SKM-1 treated with dmso at 0.1 percent for 144 hours (cell line): ENCODE measurements at regions not wholly inside any gene's neighbourhood (a gene's known extent, or its start where the extent isn't known, plus 50 kb on each side); places are given as distances from the start of the nearest gene placed in this dataset.

Source experiments
- DNase-seq: peaks from one replicate; lab custom pipeline; 2025; ENCODE audit not compliant: unreplicated experiment; lab: John Stamatoyannopoulos, UW

DNA sequence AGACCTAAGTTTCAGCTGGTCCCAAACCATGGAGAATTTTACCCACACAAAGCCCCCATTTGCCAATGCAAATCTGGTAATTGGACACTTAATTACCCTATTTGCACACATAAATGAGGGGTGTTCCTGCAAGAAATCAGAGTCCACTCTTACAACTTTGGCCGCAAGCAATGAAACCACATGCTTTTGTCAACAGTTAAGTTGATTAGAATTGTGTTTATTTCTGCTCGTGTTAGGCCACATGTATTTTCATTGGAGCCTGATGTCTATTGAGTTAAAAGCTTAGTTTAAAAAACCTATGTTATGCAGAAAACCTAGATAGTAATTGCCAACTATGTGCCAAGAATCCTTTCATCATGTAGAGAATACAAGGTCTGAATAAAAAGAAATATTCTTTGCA is 153.8 kb upstream of the CMC1 start:
- DNase-seq, result no peak

DNA sequence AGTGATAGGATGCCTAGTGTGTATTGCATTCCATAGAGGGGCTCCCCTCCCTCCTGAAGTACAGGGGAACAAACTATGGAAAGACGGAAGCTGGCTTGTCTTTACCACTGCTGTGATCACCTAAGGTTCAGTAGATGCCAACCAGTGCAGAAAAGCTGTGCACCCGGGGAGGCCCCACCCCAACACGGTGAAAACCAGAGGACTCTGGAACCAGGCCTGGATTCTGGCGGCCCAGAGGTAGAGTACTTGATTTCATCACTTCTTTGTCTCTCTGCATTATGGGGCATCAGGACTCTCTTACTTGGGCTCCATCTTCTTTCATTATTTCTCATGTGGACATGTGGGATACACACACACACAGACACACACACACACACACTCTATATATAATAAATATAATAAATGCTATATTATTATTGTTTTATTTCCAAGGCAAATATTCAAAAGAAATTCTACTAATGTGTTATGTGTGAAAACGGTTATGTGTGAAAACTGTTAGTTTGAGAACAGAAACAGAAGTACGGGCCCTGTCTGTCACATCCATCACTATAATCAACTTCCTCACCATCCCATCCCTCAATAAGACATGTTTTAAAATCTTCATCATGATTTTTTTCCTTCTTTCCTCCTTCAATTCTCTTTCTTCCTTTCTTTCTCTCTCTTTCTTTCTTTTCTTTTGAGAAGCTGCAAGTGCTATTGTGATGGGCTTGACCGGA is 152.4 kb upstream of the CMC1 start:
- DNase-seq, result no peak

DNA sequence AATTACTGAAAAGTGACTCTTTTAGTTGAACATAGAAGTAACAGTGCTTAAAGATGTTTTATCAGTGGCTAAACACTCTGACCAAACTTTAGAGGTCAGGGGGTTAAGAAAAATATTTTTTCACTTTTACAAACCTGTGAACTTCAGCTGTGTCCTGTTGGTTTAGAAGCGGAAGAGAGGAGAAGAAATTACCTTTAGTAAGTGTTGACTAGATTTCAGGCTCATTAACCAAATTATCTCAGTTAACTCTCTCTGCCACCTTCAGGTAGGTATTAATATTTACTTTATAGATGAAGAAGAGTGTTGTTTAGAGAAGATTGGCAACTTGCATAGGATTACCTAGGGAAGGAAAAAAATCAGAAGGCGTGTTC is 151.9 kb upstream of the CMC1 start:
- no peak for DNase-seq

DNA sequence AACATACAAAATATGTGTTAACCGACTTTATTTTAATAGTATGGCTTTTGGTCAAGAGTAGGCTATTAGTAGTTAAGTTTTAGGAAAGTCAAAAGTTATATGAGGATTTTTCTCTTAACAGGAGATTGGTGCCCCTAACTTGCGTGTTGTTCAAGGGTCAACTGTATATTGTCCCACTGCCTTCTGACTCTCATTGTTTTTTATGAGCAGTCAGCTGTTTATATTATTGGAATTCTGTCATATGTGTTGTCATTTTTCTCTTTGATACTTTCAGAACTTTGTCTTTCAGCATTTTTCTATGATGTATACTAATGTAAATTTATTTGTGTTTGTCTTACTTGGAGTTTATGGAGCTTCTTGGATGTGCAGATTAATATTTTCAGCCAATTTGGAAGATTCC is 142.1 kb upstream of the CMC1 start:
- no peak for DNase-seq

DNA sequence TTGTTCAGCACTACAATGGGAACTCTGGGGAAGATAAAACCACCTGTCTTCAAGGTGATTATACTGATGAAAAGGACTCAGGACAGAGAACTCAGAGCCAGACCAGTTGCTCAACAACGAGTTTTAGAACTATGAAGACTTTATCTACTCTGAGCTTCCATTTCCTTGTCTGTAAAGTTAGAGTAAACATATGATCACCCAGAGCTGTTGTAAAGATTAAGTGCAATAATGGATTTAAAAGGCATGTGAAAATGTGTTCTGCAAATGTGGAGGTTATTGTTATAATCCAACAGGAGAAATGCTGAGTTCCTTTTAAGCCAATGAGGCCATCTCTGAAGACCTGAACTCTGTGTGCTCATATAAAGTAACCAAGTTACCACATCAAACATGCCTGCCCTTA is 139.7 kb upstream of the CMC1 start:
- no peak for DNase-seq

DNA sequence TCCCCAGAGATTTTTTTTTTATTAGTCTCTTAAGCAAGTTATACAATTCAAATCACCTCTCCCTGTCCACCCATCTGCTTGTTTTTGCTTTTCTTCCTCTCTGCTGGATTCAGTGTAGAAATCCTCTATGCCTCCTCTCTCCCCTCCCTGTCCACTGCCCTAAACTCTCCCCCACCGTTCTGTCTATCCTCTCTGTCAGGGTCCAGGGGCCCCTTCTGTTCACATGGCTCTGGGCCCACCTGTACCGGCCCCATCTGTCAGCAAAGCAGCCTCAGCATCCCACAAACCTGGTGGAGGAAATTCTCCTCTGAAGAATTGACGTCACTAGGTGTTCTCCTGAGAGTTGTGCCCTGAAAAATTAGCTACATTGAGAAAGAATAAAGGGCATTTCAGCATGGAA is 137.6 kb upstream of the CMC1 start:
- no peak for DNase-seq

DNA sequence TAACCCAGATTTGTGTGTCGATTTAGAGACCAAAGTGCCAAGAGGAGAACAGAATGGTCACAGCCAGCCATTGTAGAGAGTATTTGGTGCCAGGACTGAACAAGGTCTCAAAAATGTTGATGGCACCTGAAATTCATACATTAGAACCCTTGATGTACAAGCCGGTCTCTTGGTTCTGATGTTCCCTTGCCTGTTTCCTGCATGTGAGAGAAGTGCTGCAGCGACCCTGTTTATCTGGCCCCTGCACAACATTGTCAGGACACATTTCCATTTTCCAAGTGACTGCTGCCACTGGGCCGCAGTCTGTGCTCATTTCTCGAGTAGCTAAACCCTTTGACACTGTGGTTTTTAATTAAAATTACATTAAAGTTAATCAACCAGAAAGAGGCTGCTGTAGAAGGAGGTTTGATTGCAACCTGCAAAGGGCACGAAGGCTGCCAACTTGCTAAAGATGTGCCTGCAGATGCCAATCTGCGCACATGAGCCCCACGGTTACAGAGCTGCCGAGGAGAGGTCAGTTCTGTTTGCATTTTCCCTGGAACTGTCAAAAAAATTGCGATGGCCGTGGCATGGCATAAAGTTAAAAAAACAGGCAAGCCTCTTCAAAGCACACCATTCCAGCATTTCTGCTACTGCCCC is 136.4 kb upstream of the CMC1 start:
- no peak for DNase-seq

DNA sequence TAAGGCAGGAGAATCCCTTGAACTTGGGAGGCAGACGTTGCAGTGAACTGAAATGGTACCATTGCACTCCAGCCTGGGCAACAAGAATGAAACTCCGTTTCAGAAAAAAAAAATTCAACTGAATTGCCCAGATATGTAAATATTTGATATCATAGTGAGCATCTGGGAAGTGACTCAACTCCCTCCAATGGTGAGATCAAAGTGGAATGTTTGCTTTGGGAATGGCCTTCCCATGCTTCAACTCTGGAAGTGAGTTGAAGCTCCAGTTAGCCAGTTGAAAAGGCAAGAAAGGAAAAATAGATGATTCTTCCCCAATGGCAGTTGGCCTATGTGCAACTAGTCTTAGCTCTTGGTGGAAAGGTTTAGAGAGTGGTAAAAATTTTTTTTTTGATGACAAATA is 131.6 kb upstream of the CMC1 start:
- no peak for DNase-seq

DNA sequence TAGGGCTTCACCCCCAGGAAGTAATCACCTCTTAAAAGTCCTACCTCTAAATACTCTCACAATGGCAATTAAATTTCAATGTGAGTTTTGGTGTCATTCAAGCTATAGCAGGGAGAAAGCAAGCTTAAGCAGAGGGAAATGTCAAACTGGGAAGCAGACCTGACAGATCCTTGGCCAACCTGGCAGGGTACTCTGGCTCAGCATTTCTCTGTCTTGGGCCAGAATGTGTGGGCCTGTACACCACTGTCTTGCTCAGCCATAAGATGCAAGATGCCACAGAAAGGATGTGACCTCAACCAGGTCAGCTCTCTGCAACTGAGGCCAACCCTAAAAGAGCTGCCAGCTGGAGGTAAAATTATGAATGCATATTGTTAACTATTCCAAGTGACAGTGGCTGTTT is 130.6 kb upstream of the CMC1 start:
- DNase-seq, result no peak

DNA sequence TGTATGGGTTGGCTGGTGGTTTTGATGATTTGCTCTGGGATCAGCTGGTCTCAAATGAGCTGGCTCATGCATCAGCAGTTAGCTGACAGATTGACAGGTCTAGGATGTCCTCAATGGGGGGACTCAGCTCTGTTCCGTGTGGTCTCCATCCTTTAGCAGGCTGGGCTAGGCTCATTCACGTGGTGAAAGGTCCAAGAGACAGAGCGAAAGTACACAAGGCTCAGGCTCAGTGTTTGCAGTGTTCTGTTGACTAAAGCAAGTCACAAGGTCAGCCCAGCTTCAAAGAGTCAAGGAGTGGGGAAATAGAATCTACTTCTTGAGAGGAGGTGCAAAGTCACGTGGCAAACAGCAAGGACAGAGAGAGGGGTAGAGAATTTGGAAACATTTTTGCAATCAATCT is 126.5 kb upstream of the CMC1 start:
- no peak for DNase-seq

DNA sequence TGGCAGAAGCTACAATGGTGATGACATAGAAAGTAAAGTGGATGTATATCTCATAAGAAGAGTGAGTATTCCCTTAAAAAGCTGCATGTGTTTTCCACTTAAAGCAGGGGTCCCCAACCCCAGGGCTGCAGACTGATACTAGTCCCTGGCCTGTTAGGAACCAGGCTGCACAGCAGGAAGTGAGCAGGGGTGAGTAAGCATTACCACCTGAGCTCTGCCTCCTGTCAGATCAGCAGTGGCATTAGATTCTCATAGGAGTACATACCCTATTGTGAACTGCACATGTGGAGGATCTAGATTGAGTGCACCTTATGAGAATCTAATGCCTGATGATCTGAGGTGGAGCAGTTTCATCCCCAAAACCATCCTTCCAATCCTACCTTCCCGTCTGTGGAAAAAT is 126.1 kb upstream of the CMC1 start:
- DNase-seq, result no peak

DNA sequence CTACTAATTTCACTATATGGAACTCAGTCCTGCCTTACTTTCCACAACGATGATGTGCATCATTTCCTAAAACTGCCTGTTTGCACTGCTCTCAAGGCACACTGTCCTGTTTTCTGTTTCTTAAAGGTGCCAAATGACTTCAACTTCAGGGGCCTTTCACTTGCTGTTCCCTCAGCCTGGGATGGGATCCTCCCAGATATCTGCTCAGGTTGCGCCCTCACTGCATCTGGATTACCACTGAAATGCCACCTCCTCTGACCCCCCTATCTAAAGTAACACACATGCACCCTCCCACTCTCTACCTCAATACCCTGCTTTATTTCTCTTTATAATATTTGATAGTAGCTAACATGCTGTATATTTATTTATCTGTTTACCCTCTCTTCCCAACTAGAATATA is 123.8 kb upstream of the CMC1 start:
- DNase-seq, result no peak

DNA sequence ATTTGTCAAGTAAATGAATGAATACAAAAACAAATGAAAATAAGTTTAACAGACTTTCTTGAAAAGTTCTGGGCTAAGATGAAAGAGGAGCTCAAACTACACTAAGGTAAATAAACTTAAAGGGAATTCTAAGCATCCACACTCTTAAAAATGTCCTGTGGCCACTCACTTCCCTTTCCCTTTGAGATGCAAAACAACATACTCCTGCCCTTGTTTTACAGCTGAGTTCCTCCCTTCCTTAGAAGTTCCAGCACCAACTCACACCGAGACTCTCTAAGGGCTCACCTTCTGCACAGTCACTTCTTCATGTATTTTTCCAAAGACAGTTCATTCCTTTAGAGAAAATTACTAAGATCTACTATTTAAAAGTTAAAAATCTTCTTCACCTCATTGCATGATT is 123.3 kb upstream of the CMC1 start:
- no peak for DNase-seq

DNA sequence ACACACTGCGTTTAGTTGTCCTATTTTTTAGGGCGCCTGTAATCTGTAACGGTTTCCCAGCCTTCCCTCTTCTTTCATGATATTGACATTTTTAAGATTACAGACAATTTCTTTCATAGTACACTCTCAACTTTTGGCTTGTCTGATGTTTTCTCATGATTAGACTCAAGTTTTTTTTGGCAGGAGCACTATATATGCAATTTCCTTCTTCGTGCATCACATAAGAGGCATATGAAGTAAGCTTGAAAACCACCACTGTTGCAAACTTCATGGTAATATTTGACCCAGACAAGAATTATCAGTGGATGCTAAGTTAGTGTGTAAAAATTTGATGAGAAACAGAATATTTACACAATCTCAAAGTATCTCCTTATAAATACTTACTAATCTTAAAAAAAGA is 119.2 kb upstream of the CMC1 start:
- DNase-seq, result no peak

DNA sequence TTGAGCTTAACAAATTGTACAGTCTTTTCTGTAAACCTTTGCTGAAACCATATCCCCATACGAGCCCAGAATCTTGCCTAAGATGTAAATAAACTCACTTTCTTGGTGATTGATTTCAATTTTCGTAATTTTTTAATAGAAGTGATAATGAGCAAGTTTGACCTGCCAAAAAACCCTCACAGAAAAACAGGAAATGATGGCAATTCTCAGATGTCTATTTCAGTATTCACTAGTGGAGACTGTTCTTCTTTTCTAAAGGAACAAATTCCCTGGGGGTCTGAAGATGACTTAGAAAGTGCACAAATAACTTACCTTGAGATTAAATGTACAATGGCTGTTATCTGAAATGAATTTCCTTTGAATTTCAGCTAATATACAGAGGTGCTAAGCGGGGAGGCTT is 116.5 kb upstream of the CMC1 start:
- DNase-seq, result no peak

DNA sequence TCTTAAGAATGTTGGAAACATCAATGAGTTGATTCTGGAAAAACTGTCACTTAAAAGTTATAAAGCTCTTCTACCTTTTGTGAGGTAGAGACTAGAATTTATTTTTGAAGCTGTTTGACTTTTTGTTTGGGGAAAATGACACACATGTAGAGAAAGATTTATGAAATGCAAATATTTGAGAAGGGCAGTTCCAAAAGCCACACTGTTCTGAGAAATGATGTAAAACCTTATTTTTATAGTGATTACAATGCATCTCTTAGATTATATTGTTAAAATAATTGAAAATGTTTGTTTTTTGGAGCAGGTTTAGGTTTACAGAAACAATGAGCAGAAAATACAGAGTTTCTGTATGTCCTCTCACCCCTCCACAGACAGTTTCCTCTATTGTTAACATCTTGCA is 116.1 kb upstream of the CMC1 start:
- no peak for DNase-seq

DNA sequence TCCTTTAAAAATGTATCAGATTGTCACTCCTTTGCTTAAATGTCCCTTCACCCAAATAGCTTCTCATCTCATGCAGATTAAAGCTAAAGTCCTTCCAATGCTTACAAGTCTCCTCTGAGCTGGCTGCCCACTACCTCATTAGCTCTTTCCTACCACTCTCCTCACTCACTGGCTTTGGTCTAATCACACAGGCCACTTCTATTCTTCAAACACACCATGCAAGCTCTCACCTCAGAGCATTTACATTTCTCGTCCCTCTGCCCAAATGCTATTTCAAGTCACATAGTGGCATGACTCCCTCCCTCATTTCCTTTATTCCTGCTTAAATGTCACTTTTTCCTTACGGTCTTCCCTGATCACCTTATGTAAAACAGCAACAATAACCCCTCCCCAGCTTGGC is 110.6 kb upstream of the CMC1 start:
- no peak for DNase-seq

DNA sequence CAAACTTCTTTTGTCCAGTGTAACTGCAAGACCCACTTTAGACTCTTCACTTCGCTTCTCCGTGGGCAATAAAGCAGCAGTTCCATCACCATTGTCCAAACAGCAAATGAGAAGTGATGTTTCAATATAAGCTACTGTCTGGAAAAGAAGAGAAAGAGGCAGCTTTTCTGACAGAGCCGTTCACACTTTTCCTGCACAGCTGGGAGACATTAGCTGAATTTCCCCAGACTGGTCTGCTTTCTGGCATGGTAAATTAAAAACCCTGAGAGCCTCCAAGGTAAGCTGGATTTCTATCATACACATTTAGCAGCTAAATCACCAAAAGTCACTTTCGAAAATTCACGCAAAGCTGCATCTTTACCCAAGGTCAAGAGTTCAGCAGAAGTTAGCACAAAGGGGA is 108.5 kb upstream of the CMC1 start:
- DNase-seq, result no peak

DNA sequence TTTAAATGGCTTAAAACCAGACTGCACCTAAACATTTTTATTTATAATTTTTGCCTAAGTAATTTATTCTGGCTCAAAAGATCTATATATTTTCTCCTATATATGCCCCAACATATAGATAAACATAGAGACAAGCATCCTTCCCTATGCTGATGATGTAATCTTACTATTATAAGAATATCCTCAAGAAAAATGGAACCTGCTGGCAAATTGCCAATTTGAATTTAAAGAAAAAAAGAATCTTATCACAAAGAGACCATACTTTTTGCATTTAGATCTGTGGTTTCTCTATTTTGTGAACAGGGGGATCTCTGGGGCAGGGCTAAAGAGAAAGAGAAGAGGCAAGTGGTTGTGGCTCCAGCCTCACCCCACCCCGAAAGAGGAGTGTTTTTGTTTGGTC is 107.2 kb upstream of the CMC1 start:
- DNase-seq, result no peak

DNA sequence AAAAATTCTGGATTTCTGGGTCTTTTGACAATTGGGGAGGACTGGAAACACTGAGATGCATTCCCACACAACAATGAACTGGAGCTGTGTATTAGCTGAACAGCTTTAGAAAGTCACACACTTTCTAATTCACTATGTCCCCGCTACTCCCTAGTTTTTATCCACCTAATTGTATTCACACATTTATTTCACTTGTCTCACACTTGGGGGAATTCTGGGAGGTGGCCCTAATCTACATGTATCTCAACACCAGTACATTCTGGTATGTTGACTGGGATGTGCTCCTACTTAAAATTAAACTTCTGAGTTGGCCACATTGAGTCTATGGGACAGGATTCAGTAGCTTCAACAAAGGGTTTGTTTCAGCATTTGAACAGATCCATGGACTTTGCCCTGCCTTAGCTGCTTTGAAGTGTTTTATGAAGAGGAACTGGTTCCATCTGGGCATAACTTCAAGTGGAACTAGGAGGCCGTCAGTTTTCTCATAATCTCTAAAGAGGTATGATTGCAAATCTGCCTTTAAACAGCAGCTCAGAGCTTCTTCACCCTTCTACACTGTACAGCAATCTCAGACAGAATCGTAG is 106.5 kb upstream of the CMC1 start:
- DNase-seq, result no peak

DNA sequence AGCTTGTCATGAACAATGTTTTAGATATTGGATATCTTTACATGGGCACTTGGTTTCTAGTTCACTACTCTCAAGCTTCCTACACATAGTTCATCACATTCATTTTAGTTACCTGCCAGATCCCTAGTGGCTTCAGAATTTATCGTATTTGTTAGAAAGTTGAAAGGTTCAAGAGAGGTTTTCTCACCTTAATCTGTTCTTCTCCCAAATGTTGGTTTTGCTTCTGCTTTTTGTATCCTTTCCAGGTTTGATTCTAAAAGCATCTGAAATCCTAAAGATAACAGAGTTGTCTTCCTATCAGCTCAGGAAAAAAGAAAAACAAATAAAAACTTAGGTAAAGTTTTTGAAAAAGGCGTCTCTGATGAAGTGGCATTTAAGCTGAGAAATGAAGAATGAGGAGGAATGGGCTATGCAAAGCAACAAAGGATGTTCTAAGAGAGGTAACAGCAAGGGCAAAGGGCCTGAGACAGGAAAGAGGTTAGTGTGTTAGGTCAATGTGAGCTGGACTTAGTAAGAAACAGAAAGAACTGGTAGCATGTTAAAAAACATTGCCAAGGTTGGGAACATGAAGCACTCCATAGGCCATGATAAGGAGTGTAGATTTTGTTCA is 104.7 kb upstream of the CMC1 start:
- DNase-seq, result no peak

DNA sequence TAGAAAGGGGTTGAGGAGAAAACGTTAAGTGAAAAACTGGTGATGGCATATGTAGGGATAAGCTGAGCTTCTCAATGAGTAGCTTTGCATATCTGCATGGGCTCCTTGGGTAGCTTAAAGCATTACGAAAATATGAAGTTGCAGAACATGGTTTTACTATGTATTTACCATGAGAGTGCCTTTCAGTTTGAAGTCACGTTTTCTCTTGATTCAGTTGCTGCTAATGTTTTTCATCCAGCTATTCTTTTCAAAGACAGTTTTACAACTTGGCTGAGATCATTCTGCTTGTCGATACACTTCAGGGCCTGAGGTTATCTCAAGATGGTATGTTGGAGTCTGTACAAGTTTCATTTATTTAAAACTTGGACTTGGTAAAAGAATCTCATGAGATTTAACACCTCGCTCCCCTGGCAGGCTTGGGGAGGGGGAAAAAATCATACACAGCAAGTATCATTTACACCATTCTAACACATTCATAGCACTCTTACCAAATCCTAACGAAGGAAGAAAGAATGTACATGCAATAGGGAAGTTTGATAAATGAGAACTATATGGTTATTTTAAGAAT is 103.3 kb upstream of the CMC1 start:
- DNase-seq, result no peak
